GM23248 (cell line): ENCODE measurements at regions not wholly inside any gene's neighbourhood (a gene's known extent, or its start where the extent isn't known, plus 50 kb on each side); places are given as distances from the start of the nearest gene placed in this dataset.

Experiments used
- DNase-seq: peaks from one replicate; pipeline ENCODE4 v3.0.0-alpha.2; 2015
- H2AFZ ChIP-seq: fragments of 200-600 bp; sonication (generic); 2 replicates; pipeline ENCODE4 v1.6.1; 2016; ENCODE audit warnings: antibody characterized with exemption
- H3F3A ChIP-seq: fragments of 200-600 bp; sonication (generic); 2 replicates; pipeline ENCODE4 v1.6.1; 2016; ENCODE audit warnings: mild to moderate bottlenecking, antibody characterized with exemption, mixed run types; ENCODE audit not compliant: insufficient read depth
- H3K27ac ChIP-seq: fragments of 200-600 bp; sonication (generic); 2 replicates; pipeline ENCODE4 v1.5.1; 2016; ENCODE audit warnings: mild to moderate bottlenecking
- H3K27me3 ChIP-seq: fragments of 200-600 bp; sonication (generic); replicated peaks from 2 replicates; pipeline ENCODE4 v1.6.1; 2016; ENCODE audit warnings: mild to moderate bottlenecking; ENCODE audit not compliant: insufficient read depth
- H3K36me3 ChIP-seq: fragments of 200-600 bp; sonication (generic); 2 replicates; pipeline ENCODE4 v1.6.1; 2016; ENCODE audit warnings: low read depth, mild to moderate bottlenecking
- H3K4me1 ChIP-seq: fragments of 200-600 bp; sonication (generic); 2 replicates; pipeline ENCODE4 v1.6.1; 2016; ENCODE audit warnings: mild to moderate bottlenecking; ENCODE audit not compliant: insufficient read depth
- H3K4me2 ChIP-seq: fragments of 200-600 bp; sonication (generic); one replicate; pipeline ENCODE4 v1.6.1; 2016; ENCODE audit warnings: mild to moderate bottlenecking; ENCODE audit not compliant: unreplicated experiment
- H3K4me3 ChIP-seq: fragments of 200-600 bp; sonication (generic); 2 replicates; pipeline ENCODE4 v1.5.1; 2016; ENCODE audit warnings: mild to moderate bottlenecking
- H3K79me2 ChIP-seq: fragments of 200-600 bp; sonication (generic); 2 replicates; pipeline ENCODE4 v1.6.1; 2016; ENCODE audit warnings: mild to moderate bottlenecking; ENCODE audit not compliant: insufficient read depth
- H3K9ac ChIP-seq: fragments of 200-600 bp; sonication (generic); 2 replicates; pipeline ENCODE4 v1.6.1; 2016; ENCODE audit warnings: mild to moderate bottlenecking
- H3K9me2 ChIP-seq: fragments of 200-600 bp; sonication (generic); 2 replicates; pipeline ENCODE4 v1.6.1; 2016; ENCODE audit warnings: mixed run types, mild to moderate bottlenecking, moderate library complexity; ENCODE audit not compliant: insufficient read depth
- H3K9me3 ChIP-seq: fragments of 200-600 bp; sonication (generic); one replicate; pipeline ENCODE4 v1.6.1; 2017; ENCODE audit warnings: low read depth
- H4K20me1 ChIP-seq: fragments of 200-600 bp; sonication (generic); 2 replicates; pipeline ENCODE4 v1.6.0; 2016; ENCODE audit not compliant: insufficient read depth
- EZH2 ChIP-seq: fragments of 200-600 bp; sonication (generic); IDR thresholded peaks from 2 replicates; pipeline ENCODE4 v1.6.1; 2018; ENCODE audit warnings: antibody characterized with exemption, mild to moderate bottlenecking; ENCODE audit not compliant: insufficient read depth, poor library complexity, severe bottlenecking
- EZH2phosphoT487 ChIP-seq: fragments of 200-600 bp; sonication (generic); IDR thresholded peaks from 2 replicates; pipeline ENCODE4 v1.6.1; 2018; ENCODE audit warnings: antibody characterized with exemption, moderate library complexity, mild to moderate bottlenecking, low read depth; ENCODE audit not compliant: insufficient read depth
- WGBS, 2 experiments: methylation state at CpG; one replicate each; pipeline ENCODE4 v1.1.6; 2015 to 2017; ENCODE audit warnings: low lambda C conversion rate in 2 of 2, low coverage in 1 of 2; ENCODE audit errors: missing lambda C conversion rate in 2 of 2; 5-methylcytosine and 5-hydroxymethylcytosine counted together
- in situ Hi-C: fragments of 300-500 bp; cut with MboI; formaldehyde crosslinking; loops from 2 replicates; pipeline ENCODE4 v1.15.0; 2020

GRCh38 chr12:91441993-91442952 lies 259.7 kb upstream of the DCN start:
- no peak for DNase-seq

DNA sequence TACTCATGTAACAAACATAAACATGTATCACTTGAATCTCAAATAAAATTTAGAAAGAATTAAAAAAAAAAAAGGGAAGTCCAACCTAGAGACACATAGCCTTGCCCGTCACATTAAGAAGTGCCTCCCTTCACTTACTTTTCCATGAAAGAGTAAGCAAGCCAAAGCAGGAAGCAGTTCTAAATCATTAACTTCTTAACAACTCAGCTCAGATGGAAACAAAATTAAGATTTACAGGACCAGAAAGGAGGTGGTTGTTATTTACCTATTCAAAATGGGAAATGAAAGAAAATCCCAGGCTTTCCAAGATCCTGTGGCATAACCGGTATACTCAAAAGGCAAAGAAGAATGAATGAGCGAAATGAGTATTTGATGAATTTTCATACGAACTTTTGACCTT lies 258.6 kb upstream of the DCN start:
- in situ Hi-C loops, result no loop called here
- H3K36me3 ChIP-seq, result no peaks in the 10 kb centered on the region
- H3K4me3 ChIP-seq, result no peak overlapping the region
- no peaks in the 10 kb centered on the region for H4K20me1 ChIP-seq
- no peaks in the 10 kb centered on the region for H3K9me3 ChIP-seq
- H3K9ac ChIP-seq, result no peak overlapping the region
- no peak overlapping the region for H3K27ac ChIP-seq
- H3K9me2 ChIP-seq, result no peaks in the 10 kb centered on the region
- H3K79me2 ChIP-seq, result no peaks in the 10 kb centered on the region
- no peak for DNase-seq
- H3K4me1 ChIP-seq, result no peaks in the 10 kb centered on the region
- H3K27me3 ChIP-seq, result no peaks in the 10 kb centered on the region
- no peak overlapping the region for H2AFZ ChIP-seq
- no peak for TF ChIP-seq EZH2phosphoT487
- no peak overlapping the region for H3K4me2 ChIP-seq
- WGBS, 2 experiments, result 80 to 88% methylated on average over 4 of the region's 4 CpGs
- H3F3A ChIP-seq, result no peaks in the 10 kb centered on the region

More at GRCh38 chr12:91441993-91442952, 259.7 kb upstream of the DCN start:
- Histone ChIP-seq H3F3A (no peaks in the 10 kb centered on the region), H3K9me3 (no peaks in the 10 kb centered on the region), H3K9ac (no peak overlapping the region), H3K9me2 (no peaks in the 10 kb centered on the region), H3K4me3 (no peak overlapping the region), H2AFZ (no peak overlapping the region), H4K20me1 (no peaks in the 10 kb centered on the region), H3K4me1 (no peaks in the 10 kb centered on the region), H3K27ac (no peak overlapping the region), H3K4me2 (no peak overlapping the region), H3K36me3 (no peaks in the 10 kb centered on the region), H3K27me3 (no peaks in the 10 kb centered on the region), H3K79me2 (no peaks in the 10 kb centered on the region)
- no peak for TF ChIP-seq EZH2phosphoT487
- TF ChIP-seq EZH2, result no peak
- WGBS, 2 experiments, result 16 to 21% methylated on average over 3 of the region's 3 CpGs
- in situ Hi-C loops, result no loop called here

GRCh38 chr12:91434081-91434480 lies 251.5 kb upstream of the DCN start:
- H2AFZ ChIP-seq, result no peak overlapping the region
- no peak overlapping the region for H3K27ac ChIP-seq
- WGBS, 2 experiments, result 86 to 87% methylated on average over 1 of the region's 1 CpG
- H3K36me3 ChIP-seq, result no peaks in the 10 kb centered on the region
- no peak overlapping the region for H3K4me3 ChIP-seq
- no peak overlapping the region for H3K9ac ChIP-seq
- no peaks in the 10 kb centered on the region for H3K79me2 ChIP-seq
- no peaks in the 10 kb centered on the region for H3K27me3 ChIP-seq
- H3K4me2 ChIP-seq, result no peak overlapping the region
- in situ Hi-C loops, result no loop called here
- no peaks in the 10 kb centered on the region for H3F3A ChIP-seq
- no peaks in the 10 kb centered on the region for H3K4me1 ChIP-seq
- no peaks in the 10 kb centered on the region for H3K9me3 ChIP-seq
- H4K20me1 ChIP-seq, result no peaks in the 10 kb centered on the region
- TF ChIP-seq EZH2phosphoT487, result no peak
- no peak for TF ChIP-seq EZH2
- H3K9me2 ChIP-seq, result peaks cover 5% of the 10 kb centered on the region; the same call in 1 of the 2 replicates
- no peak for DNase-seq

- Histone ChIP-seq H2AFZ (no peak overlapping the region), H3K79me2 (no peaks in the 10 kb centered on the region), H3F3A (no peaks in the 10 kb centered on the region), H3K9me3 (no peaks in the 10 kb centered on the region), H4K20me1 (no peaks in the 10 kb centered on the region), H3K27ac (no peak overlapping the region), H3K36me3 (no peaks in the 10 kb centered on the region), H3K4me3 (no peak overlapping the region), H3K27me3 (0 out of 2 replicates have a peak, but pooled peaks cover 3% of the 10 kb centered on the region), H3K9ac (no peak overlapping the region), H3K4me1 (no peaks in the 10 kb centered on the region), H3K4me2 (no peak overlapping the region), H3K9me2 (peaks cover 5% of the 10 kb centered on the region; the same call in 1 of the 2 replicates)
- no peak for DNase-seq
- in situ Hi-C loops, result no loop called here
- WGBS, 2 experiments, result 5 to 7% methylated on average over 1 of the region's 1 CpG
- TF ChIP-seq EZH2phosphoT487 (no peak), EZH2 (no peak)
Observed at GRCh38 chr12:91432755-91433154, 250.1 kb upstream of the DCN start.

- Histone ChIP-seq H3K27ac (no peak overlapping the region), H2AFZ (no peak overlapping the region), H3K4me2 (no peak overlapping the region), H3F3A (no peaks in the 10 kb centered on the region), H4K20me1 (no peaks in the 10 kb centered on the region), H3K9me3 (no peaks in the 10 kb centered on the region), H3K9me2 (peaks cover 5% of the 10 kb centered on the region; the same call in 1 of the 2 replicates), H3K4me1 (no peaks in the 10 kb centered on the region), H3K4me3 (no peak overlapping the region), H3K79me2 (no peaks in the 10 kb centered on the region), H3K9ac (no peak overlapping the region), H3K36me3 (no peaks in the 10 kb centered on the region), H3K27me3 (0 out of 2 replicates have a peak, but pooled peaks cover 3% of the 10 kb centered on the region)
- DNase-seq, result no peak
- TF ChIP-seq EZH2 (no peak), EZH2phosphoT487 (no peak)
- in situ Hi-C loops, result no loop called here
- WGBS, 2 experiments, result 46 to 49% methylated on average over 2 of the region's 2 CpGs
Observed at GRCh38 chr12:91432089-91432488, 249.5 kb upstream of the DCN start.
